HG03103 (cell line): ENCODE measurements at regions not wholly inside any gene's neighbourhood (a gene's known extent, or its start where the extent isn't known, plus 50 kb on each side); places are given as distances from the start of the nearest gene placed in this dataset.

Source experiments
- ATAC-seq: cut with Tn5 transposase; IDR thresholded peaks from one replicate; pipeline ENCODE4 v1.9.1; 2021; ENCODE audit warnings: low read depth; ENCODE audit not compliant: unreplicated experiment

DNA sequence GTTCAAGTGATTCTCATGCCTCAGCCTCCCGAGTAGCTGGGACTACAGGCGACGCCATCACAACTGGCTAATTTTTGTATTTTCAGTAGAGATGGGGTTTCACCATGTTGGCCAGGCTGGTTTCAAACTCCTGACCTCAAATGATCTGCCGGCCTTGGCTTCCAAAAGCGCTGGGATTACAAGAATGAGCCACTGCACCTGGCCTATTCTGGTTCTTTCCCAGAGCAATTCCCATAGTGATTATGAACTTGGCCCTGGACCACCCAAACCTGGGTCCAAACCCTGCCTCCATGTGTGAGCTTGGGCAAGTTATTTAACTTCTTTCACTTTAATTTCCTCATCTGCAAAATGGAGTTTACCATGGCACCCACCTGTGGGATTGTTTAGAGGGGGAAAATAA is 61.5 kb upstream of the HEPHL1 start:
- no peak for ATAC-seq

DNA sequence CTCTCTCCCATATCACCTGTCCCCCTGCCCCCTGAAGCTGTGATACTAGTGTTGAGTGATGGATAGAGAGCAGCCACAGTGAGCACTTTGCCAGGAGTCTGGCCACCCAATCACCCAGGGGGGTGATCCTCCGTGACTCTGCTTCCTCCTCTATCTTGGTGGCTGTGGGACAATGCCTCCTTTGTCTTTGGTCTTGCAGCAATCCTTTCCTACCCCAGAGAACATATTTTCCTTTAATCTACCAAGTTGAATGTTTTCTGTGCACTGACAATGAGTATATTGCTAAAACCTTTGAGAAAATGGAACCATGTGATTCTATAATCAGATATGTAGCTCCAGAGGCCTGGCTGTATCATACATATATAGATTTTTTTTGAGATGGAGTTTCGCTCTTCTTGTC is 58.1 kb upstream of the HEPHL1 start:
- no peak for ATAC-seq

DNA sequence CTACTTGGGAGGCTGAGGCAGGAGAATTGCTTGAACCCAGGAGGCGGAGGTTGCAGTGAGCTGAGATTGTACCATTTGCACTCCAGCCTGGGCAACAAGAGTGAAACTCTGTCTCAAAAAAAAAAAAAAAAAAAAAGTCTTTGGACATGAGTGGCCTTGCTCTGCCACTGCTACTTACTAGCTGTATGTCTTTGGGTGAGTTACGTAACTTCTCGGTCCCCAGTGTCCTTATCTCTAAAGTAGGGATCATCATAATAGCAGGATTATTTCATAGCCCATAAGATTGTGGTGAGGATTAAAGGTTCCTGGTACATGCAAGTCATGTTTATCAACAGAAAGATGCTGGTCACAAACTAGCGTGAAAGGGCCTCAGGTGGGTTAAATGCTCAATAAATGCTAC is 53.9 kb upstream of the HEPHL1 start:
- no peak for ATAC-seq

DNA sequence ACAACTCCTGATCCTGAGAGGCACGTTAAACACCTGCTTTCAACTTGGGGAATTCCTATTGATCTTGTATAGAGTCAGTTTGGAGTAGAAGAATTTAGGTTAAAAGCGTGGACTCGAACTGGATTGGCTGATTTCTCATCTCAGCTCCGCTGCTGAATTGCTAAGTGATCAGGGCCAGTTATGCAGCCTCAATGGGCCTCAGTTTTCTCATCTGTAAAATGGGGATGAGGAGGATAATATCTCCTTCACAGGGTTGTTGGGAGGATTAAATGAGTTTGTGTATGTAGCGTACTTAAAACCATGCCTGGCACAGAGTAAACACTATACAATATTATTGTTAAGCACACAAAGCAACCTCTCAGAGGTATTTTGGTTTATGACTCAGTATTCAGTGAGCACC is 53.2 kb upstream of the HEPHL1 start:
- no peak for ATAC-seq

DNA sequence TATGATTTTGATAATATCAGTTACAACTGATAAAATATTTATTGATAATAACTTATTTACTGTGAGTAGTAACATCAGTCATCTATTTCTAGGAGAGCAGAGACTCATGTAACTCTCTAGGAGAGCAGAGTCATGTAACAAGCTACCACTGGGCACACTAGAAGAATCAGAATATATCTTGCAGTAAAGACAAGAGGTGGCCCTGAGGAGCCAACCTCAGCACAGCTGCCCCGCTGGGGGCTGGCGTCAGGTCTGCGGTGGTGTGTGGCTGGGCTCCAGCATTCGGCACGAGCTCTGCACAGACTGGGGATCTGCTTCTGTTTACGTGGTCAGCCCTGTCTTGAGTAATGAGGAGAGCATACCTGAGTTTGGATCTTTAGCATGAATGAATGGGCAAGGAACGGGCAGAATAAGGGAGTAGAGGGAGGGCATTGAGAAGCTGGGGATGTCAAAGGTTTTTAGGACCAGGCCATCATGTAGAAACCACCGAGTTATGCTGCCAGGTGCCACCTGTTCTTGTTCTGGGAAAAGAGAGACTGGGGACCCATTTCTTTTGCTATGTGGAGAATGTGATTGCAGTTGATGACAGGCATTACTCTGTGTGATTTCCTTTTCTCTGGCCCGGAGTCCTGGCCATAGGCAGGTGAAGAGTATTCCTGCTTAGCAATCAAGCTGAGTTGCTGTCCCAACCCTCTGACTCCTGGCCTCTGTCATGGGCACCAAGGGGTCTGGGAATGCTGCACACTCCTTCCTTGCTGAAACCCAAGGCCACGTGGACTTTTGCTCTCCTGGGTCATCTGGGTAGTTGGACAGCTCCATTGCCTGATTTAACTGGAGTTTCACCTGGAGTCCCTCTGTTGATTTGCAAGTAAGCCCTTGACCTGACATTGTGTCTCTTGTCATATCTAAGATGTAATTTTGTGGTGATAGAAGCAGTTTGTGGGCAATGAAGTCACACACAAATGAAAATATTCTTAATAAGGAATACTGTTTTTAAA is 50.9 kb upstream of the HEPHL1 start:
- ATAC-seq, result no peak
